GM18520 (cell line): ENCODE measurements at regions not wholly inside any gene's neighbourhood (a gene's known extent, or its start where the extent isn't known, plus 50 kb on each side); places are given as distances from the start of the nearest gene placed in this dataset.
"Not testable (repeated sequence)": the region's sequence is repeated elsewhere in the genome, so short reads cannot be mapped to it uniquely, and the experiment has no call there.

Experiments used
- ATAC-seq: cut with Tn5 transposase; IDR thresholded peaks from one replicate; pipeline ENCODE4 v1.9.1; 2021; ENCODE audit not compliant: unreplicated experiment

GRCh38 chr10:124194199-124194824 is 100.9 kb upstream of the CHST15 start:
- no peak for ATAC-seq

- no peak for ATAC-seq
These were observed 99.9 kb upstream of the CHST15 start for GRCh38 chr10:124193309-124193696.

GRCh38 chr10:124192664-124193308 is 99.4 kb upstream of the CHST15 start:
- not testable (repeated sequence) for ATAC-seq

- ATAC-seq, result not testable (repeated sequence)
These were observed 97.1 kb upstream of the CHST15 start for GRCh38 chr10:124190476-124190875.

- no peak for ATAC-seq
These were observed 93.6 kb upstream of the CHST15 start for GRCh38 chr10:124186956-124187355.

GRCh38 chr10:124185084-124185483 is 91.7 kb upstream of the CHST15 start:
- ATAC-seq, result no peak

GRCh38 chr10:124184208-124184830 is 90.9 kb upstream of the CHST15 start:
- no peak for ATAC-seq

- no peak for ATAC-seq
These were observed 90.2 kb upstream of the CHST15 start for GRCh38 chr10:124183617-124184016.

GRCh38 chr10:124182088-124182541 is 88.7 kb upstream of the CHST15 start:
- no peak for ATAC-seq

- no peak for ATAC-seq
These were observed 88.3 kb upstream of the CHST15 start for GRCh38 chr10:124181656-124182055.

GRCh38 chr10:124180947-124181549 is 87.7 kb upstream of the CHST15 start:
- ATAC-seq, result no peak

GRCh38 chr10:124180044-124180745 is 86.8 kb upstream of the CHST15 start:
- no peak for ATAC-seq

- ATAC-seq, result no peak
These were observed 86.1 kb upstream of the CHST15 start for GRCh38 chr10:124179308-124180043.

- ATAC-seq, result no peak
These were observed 83.8 kb upstream of the CHST15 start for GRCh38 chr10:124177180-124177518.

- no peak for ATAC-seq
These were observed 83.2 kb upstream of the CHST15 start for GRCh38 chr10:124176349-124177179.

- ATAC-seq, result no peak
These were observed 82.4 kb upstream of the CHST15 start for GRCh38 chr10:124175701-124176348.

GRCh38 chr10:124174673-124175645 is 81.6 kb upstream of the CHST15 start:
- ATAC-seq, result no peak

GRCh38 chr10:124174071-124174566 is 80.7 kb upstream of the CHST15 start:
- no peak for ATAC-seq
